SU-DHL-6 (cell line): ENCODE measurements at regions not wholly inside any gene's neighbourhood (a gene's known extent, or its start where the extent isn't known, plus 50 kb on each side); places are given as distances from the start of the nearest gene placed in this dataset.

Experiments
- H2AFZ ChIP-seq: fragments of 200-600 bp; sonication (generic); 2 replicates; pipeline ENCODE4 v1.6.1; 2014; ENCODE audit warnings: low read depth, mild to moderate bottlenecking, moderate library complexity, mixed read lengths, antibody characterized with exemption, low read length; ENCODE audit not compliant: severe bottlenecking
- H3F3A ChIP-seq: fragments of 200-600 bp; shearing (Covaris generic); 2 replicates; pipeline ENCODE4 v1.6.0; 2016; ENCODE audit warnings: antibody characterized with exemption, mild to moderate bottlenecking; ENCODE audit not compliant: insufficient read depth
- H3K27ac ChIP-seq: fragments of 200-600 bp; sonication (generic); 2 replicates; pipeline ENCODE4 v1.5.1; 2016; ENCODE audit warnings: low read depth, mild to moderate bottlenecking, low read length, moderate library complexity, mixed read lengths
- H3K27me3 ChIP-seq: fragments of 200-600 bp; sonication (generic), shearing (Covaris generic); 2 replicates; pipeline ENCODE4 v1.6.0; 2014; ENCODE audit warnings: mild to moderate bottlenecking, low read length
- H3K36me3 ChIP-seq: fragments of 200-600 bp; sonication (generic); 2 replicates; pipeline ENCODE4 v1.6.1; 2014; ENCODE audit warnings: mild to moderate bottlenecking, low read length, mixed read lengths
- H3K4me2 ChIP-seq: fragments of 300-600, 200-600 bp; shearing (Covaris generic), sonication (generic); 2 replicates; pipeline ENCODE4 v1.6.0; 2014; ENCODE audit warnings: low read length, low read depth, mild to moderate bottlenecking; ENCODE audit not compliant: poor library complexity, severe bottlenecking
- H3K4me3 ChIP-seq: fragments of 200-600 bp; sonication (generic); 2 replicates; pipeline ENCODE4 v1.5.1; 2014; ENCODE audit warnings: antibody characterized with exemption, low read length, mild to moderate bottlenecking, mixed read lengths; ENCODE audit not compliant: insufficient read depth, poor library complexity, severe bottlenecking
- H3K79me2 ChIP-seq: fragments of 200-600 bp; sonication (generic); 2 replicates; pipeline ENCODE4 v1.6.1; 2014; ENCODE audit warnings: mild to moderate bottlenecking, low read length, moderate library complexity; ENCODE audit not compliant: insufficient read depth
- H3K9ac ChIP-seq: fragments of 200-600 bp; sonication (generic); 2 replicates; pipeline ENCODE4 v1.7.0; 2014; ENCODE audit warnings: mild to moderate bottlenecking, low read length
- H3K9me2 ChIP-seq: fragments of 200-600 bp; sonication (generic); replicated peaks from 2 replicates; pipeline ENCODE4 v1.6.1; 2014; ENCODE audit warnings: low read length; ENCODE audit not compliant: insufficient read depth
- H3K9me3 ChIP-seq: fragments of 200-600 bp; sonication (generic); 2 replicates; pipeline ENCODE4 v1.6.1; 2014; ENCODE audit warnings: low read length, mixed read lengths; ENCODE audit not compliant: insufficient read depth
- H4K20me1 ChIP-seq: fragments of 200-600 bp; sonication (generic); 2 replicates; pipeline ENCODE4 v1.6.1; 2014; ENCODE audit warnings: low read depth, mild to moderate bottlenecking, antibody characterized with exemption, low read length, moderate library complexity, mixed read lengths
- EZH2phosphoT487 ChIP-seq: fragments of 200-600 bp; sonication (generic), shearing (Covaris generic); conservative IDR thresholded peaks from 2 replicates; pipeline ENCODE4 v1.6.1; 2018; ENCODE audit warnings: mild to moderate bottlenecking, antibody characterized with exemption, low read length, moderate library complexity, mixed read lengths
- TF ChIP-seq, protein P1 (sequence below): fragments of 200-600 bp; sonication (generic); IDR thresholded peaks from one replicate; pipeline ENCODE4 v1.5.1; 2017; ENCODE audit warnings: antibody characterized with exemption, mild to moderate bottlenecking, low read length, moderate library complexity; ENCODE audit not compliant: insufficient read depth, poor library complexity, severe bottlenecking

DNA sequence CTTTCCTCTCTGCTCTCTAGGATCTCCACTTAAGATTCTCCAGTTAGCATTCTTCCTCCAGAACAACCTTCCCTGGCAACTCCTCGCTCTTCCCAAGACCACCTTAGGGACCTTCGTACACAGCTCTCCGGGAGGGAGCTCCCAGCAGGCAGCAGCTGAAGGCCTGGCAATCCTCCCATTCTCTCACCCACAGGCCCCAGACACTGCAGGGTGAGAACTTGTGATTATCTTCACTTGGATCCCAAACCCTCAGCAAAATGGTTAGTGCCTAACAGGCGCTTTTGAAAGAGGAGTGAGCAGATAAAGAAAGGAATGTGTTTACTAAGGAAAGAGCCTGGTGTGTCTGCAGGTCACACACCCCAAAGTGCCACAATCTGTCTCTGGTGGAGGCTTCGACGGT is 83.8 kb upstream of the SNTG2 start:
- Histone ChIP-seq H3F3A (no peaks in the 10 kb centered on the region), H3K9ac (no peak overlapping the region), H3K27ac (no peak overlapping the region), H3K4me2 (no peak overlapping the region), H4K20me1 (no peaks in the 10 kb centered on the region), H2AFZ (no peak overlapping the region), H3K9me3 (no peaks in the 10 kb centered on the region), H3K36me3 (no peaks in the 10 kb centered on the region), H3K9me2 (no peaks in the 10 kb centered on the region), H3K27me3 (no peaks in the 10 kb centered on the region), H3K79me2 (no peaks in the 10 kb centered on the region), H3K4me3 (no peak overlapping the region)
- TF ChIP-seq, protein P1, sequence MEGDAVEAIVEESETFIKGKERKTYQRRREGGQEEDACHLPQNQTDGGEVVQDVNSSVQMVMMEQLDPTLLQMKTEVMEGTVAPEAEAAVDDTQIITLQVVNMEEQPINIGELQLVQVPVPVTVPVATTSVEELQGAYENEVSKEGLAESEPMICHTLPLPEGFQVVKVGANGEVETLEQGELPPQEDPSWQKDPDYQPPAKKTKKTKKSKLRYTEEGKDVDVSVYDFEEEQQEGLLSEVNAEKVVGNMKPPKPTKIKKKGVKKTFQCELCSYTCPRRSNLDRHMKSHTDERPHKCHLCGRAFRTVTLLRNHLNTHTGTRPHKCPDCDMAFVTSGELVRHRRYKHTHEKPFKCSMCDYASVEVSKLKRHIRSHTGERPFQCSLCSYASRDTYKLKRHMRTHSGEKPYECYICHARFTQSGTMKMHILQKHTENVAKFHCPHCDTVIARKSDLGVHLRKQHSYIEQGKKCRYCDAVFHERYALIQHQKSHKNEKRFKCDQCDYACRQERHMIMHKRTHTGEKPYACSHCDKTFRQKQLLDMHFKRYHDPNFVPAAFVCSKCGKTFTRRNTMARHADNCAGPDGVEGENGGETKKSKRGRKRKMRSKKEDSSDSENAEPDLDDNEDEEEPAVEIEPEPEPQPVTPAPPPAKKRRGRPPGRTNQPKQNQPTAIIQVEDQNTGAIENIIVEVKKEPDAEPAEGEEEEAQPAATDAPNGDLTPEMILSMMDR = no peak
- TF ChIP-seq EZH2phosphoT487 = no peak

- Histone ChIP-seq H4K20me1 (no peaks in the 10 kb centered on the region), H3K9ac (no peak overlapping the region), H3K27ac (no peak overlapping the region), H2AFZ (no peak overlapping the region), H3K36me3 (no peaks in the 10 kb centered on the region), H3K79me2 (no peaks in the 10 kb centered on the region), H3K9me2 (no peaks in the 10 kb centered on the region), H3K4me2 (no peak overlapping the region), H3K4me3 (no peak overlapping the region), H3K9me3 (no peaks in the 10 kb centered on the region), H3K27me3 (no peaks in the 10 kb centered on the region), H3F3A (no peaks in the 10 kb centered on the region)
- no peak for TF ChIP-seq EZH2phosphoT487
- TF ChIP-seq, protein P1 = no peak
Measured at GRCh38 chr2:866009-866680, 84.5 kb upstream of the SNTG2 start.

- Histone ChIP-seq H3K9me2 (no peaks in the 10 kb centered on the region), H3K4me3 (no peak overlapping the region), H2AFZ (no peak overlapping the region), H3K9me3 (no peaks in the 10 kb centered on the region), H3K9ac (no peak overlapping the region), H3K79me2 (no peaks in the 10 kb centered on the region), H3K27ac (no peak overlapping the region), H3K27me3 (no peaks in the 10 kb centered on the region), H3K36me3 (no peaks in the 10 kb centered on the region), H4K20me1 (no peaks in the 10 kb centered on the region), H3K4me2 (no peak overlapping the region), H3F3A (no peaks in the 10 kb centered on the region)
- no peak for TF ChIP-seq EZH2phosphoT487
- TF ChIP-seq, protein P1 = no peak
Measured at GRCh38 chr2:864501-865106, 86.0 kb upstream of the SNTG2 start.
